Astrocyte of the cerebellum (primary cell): ENCODE measurements at regions not wholly inside any gene's neighbourhood (a gene's known extent, or its start where the extent isn't known, plus 50 kb on each side); places are given as distances from the start of the nearest gene placed in this dataset.

Experiments
- DNase-seq: peaks from one replicate; pipeline ENCODE4 v3.0.0-alpha.2; 2011; ENCODE audit warnings: low read depth
- H3K4me3 ChIP-seq: 2 replicates; pipeline ENCODE4 v1.5.1; 2011; ENCODE audit warnings: mild to moderate bottlenecking, low read depth, low read length, moderate library complexity
- CTCF ChIP-seq: IDR thresholded peaks from 2 replicates; pipeline ENCODE4 v1.5.1; 2012; ENCODE audit warnings: low read length, low read depth, moderate library complexity, mild to moderate bottlenecking; ENCODE audit errors: missing control alignments
- in situ Hi-C: cut with HindIII; loops from 2 replicates; pipeline ENCODE4 v1.10.0; 2017; ENCODE audit warnings: low sequenced_read_pairs

GRCh38 chr13:85508683-85509329 lies 290.4 kb downstream of the SLITRK6 start:
- TF ChIP-seq CTCF: no peak
- in situ Hi-C loops: no loop called here
- no peak for DNase-seq

GRCh38 chr13:85503797-85504196 lies 295.4 kb downstream of the SLITRK6 start:
- no peak for TF ChIP-seq CTCF
- DNase-seq: peak; percentile 11
- H3K4me3 ChIP-seq: no peak overlapping the region
- in situ Hi-C loops: no loop called here

More at GRCh38 chr13:85508683-85509329, 290.4 kb downstream of the SLITRK6 start:
- H3K4me3 ChIP-seq: no peak overlapping the region

- no peak for TF ChIP-seq CTCF
- no peak overlapping the region for H3K4me3 ChIP-seq
- in situ Hi-C loops: no loop called here
- no peak for DNase-seq
Measured at GRCh38 chr13:85501616-85502015, 297.6 kb downstream of the SLITRK6 start.

GRCh38 chr13:85500696-85501256 lies 298.4 kb downstream of the SLITRK6 start:
- no peak overlapping the region for H3K4me3 ChIP-seq
- in situ Hi-C loops: no loop called here
- TF ChIP-seq CTCF: no peak
- DNase-seq: no peak

- TF ChIP-seq CTCF: no peak
- in situ Hi-C loops: no loop called here
- no peak for DNase-seq
- no peak overlapping the region for H3K4me3 ChIP-seq
Measured at GRCh38 chr13:85498774-85499173, 300.4 kb downstream of the SLITRK6 start.

- no peak for TF ChIP-seq CTCF
- peak; percentile 92 for DNase-seq
- in situ Hi-C loops: no loop called here
- H3K4me3 ChIP-seq: no peak overlapping the region
Measured at GRCh38 chr13:85497652-85498051, 301.6 kb downstream of the SLITRK6 start.
